ENCODE measurements at regions not wholly inside any gene's neighbourhood (a gene's known extent, or its start where the extent isn't known, plus 50 kb on each side); places are given as distances from the start of the nearest gene placed in this dataset.

GRCh38 chr5:168046163-168046562, 245.3 kb upstream of the WWC1 start:
- Histone ChIP-seq H4K20me1 (ENCODE audit: insufficient read depth, low read length) (no peaks in the 10 kb centered on the region), H3K36me3 (ENCODE audit: insufficient read depth, low read length) (no peaks in the 10 kb centered on the region), H3K9me3 (ENCODE audit: low read length) (no peaks in the 10 kb centered on the region), H3K9me2 (ENCODE audit: insufficient read depth, low read length) (no peaks in the 10 kb centered on the region), H3K4me1 (ENCODE audit: insufficient read depth, low read length, poor library complexity, severe bottlenecking) (no peaks in the 10 kb centered on the region), H3K79me2 (ENCODE audit: insufficient read depth, low read depth, low read length) (no peaks in the 10 kb centered on the region), H3K4me2 (ENCODE audit: low read length) (no peak overlapping the region), H3K4me3 (ENCODE audit: low read depth, low read length, poor library complexity, severe bottlenecking) (no peak overlapping the region), H3K27ac (ENCODE audit: low read depth, low read length, poor library complexity, severe bottlenecking) (no peak overlapping the region), H2AFZ (ENCODE audit: low read length) (no peak overlapping the region)
- POLR2A ChIA-PET, result interaction anchor here (0.6 to 1.6 kb wide), 2 partner anchors 9 to 94 kb away, joined by 3 read pairs; no protein-coding TSS in a partner anchor
- no TSS peak for BruUV-seq (replicated peaks)
- DNase-seq (ENCODE audit: low spot score), result no peak
- CTCF ChIA-PET (ENCODE audit: unreplicated experiment), result no interaction called here
- TF ChIP-seq CTCF (conservative IDR thresholded peaks at IDR 0.05; ENCODE audit: low read length), result no peak
- no peak for TF ChIP-seq EZH2phosphoT487 (IDR thresholded peaks at IDR 0.05; ENCODE audit: borderline replicate concordance, low read depth, low read length)
- intact Hi-C loops (cut with micrococcal nuclease; ENCODE audit: unreplicated experiment), result loop anchor here (5.0 kb wide), 1 partner anchor 324 kb away; no protein-coding TSS in a partner anchor

- DNase-seq (ENCODE audit: low spot score), result peak; percentile 16
- ChIA-PET CTCF (ENCODE audit: unreplicated experiment) (no interaction called here), POLR2A (interaction anchor here (1.6 kb wide), 1 partner anchor 10 kb away, joined by 3 read pairs; no protein-coding TSS in a partner anchor)
- no TSS peak for BruUV-seq (replicated peaks)
- Histone ChIP-seq H3K27ac (ENCODE audit: low read depth, low read length, poor library complexity, severe bottlenecking) (no peak overlapping the region), H4K20me1 (ENCODE audit: insufficient read depth, low read length) (no peaks in the 10 kb centered on the region), H3K36me3 (ENCODE audit: insufficient read depth, low read length) (no peaks in the 10 kb centered on the region), H3K4me2 (ENCODE audit: low read length) (no peak overlapping the region), H3K4me1 (ENCODE audit: insufficient read depth, low read length, poor library complexity, severe bottlenecking) (no peaks in the 10 kb centered on the region), H3K4me3 (ENCODE audit: low read depth, low read length, poor library complexity, severe bottlenecking) (no peak overlapping the region), H3K9me2 (ENCODE audit: insufficient read depth, low read length) (no peaks in the 10 kb centered on the region), H3K79me2 (ENCODE audit: insufficient read depth, low read depth, low read length) (no peaks in the 10 kb centered on the region), H2AFZ (ENCODE audit: low read length) (no peak overlapping the region), H3K9me3 (ENCODE audit: low read length) (no peaks in the 10 kb centered on the region)
- intact Hi-C loops (cut with micrococcal nuclease; ENCODE audit: unreplicated experiment), result loop anchor here (5.0 kb wide), 1 partner anchor 325 kb away; no protein-coding TSS in a partner anchor
- TF ChIP-seq CTCF (conservative IDR thresholded peaks at IDR 0.05; ENCODE audit: low read length) (peak; percentile 64), EZH2phosphoT487 (IDR thresholded peaks at IDR 0.05; ENCODE audit: borderline replicate concordance, low read depth, low read length) (no peak)
These were observed 244.3 kb upstream of the WWC1 start for GRCh38 chr5:168047043-168047668.

DNA sequence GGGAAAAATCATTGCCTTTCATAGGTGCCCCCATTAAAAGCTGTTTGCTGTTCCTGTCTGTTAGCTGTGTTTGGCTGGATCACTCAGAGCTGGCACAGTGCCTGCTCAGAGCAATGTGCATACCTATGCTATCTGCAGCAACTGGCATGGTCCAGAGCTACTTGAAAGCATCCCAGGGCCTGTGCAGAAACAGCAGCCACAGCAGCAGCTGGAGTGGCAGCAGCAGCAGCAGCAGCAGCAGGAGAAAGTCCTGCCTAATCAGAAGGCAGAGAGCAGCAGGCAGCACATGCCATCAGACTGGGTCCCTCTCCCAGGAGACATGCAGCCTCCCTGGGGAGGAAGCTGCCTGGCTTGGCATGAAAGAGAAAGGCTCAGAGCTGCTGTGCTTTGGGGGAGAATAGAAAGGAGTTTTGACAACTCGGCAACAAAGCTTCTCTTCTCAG, 243.8 kb upstream of the WWC1 start:
- no peak for DNase-seq (ENCODE audit: low spot score)
- 0 out of 2 replicates have a peak, but pooled peaks have one; percentile 2 for TF ChIP-seq CTCF (conservative IDR thresholded peaks at IDR 0.05; ENCODE audit: low read length)
- no peak for TF ChIP-seq EZH2phosphoT487 (IDR thresholded peaks at IDR 0.05; ENCODE audit: borderline replicate concordance, low read depth, low read length)
- Histone ChIP-seq H3K4me3 (ENCODE audit: low read depth, low read length, poor library complexity, severe bottlenecking) (no peak overlapping the region), H3K4me2 (ENCODE audit: low read length) (no peak overlapping the region), H4K20me1 (ENCODE audit: insufficient read depth, low read length) (no peaks in the 10 kb centered on the region), H3K9me3 (ENCODE audit: low read length) (no peaks in the 10 kb centered on the region), H3K27ac (ENCODE audit: low read depth, low read length, poor library complexity, severe bottlenecking) (no peak overlapping the region), H3K79me2 (ENCODE audit: insufficient read depth, low read depth, low read length) (no peaks in the 10 kb centered on the region), H3K4me1 (ENCODE audit: insufficient read depth, low read length, poor library complexity, severe bottlenecking) (no peaks in the 10 kb centered on the region), H2AFZ (ENCODE audit: low read length) (no peak overlapping the region), H3K9me2 (ENCODE audit: insufficient read depth, low read length) (no peaks in the 10 kb centered on the region), H3K36me3 (ENCODE audit: insufficient read depth, low read length) (no peaks in the 10 kb centered on the region)
- intact Hi-C loops (cut with micrococcal nuclease; ENCODE audit: unreplicated experiment), result loop anchor here (5.0 kb wide), 1 partner anchor 325 kb away; no protein-coding TSS in a partner anchor
- no TSS peak for BruUV-seq (replicated peaks)
- CTCF ChIA-PET (ENCODE audit: unreplicated experiment), result no interaction called here
- POLR2A ChIA-PET, result interaction anchor here (1.6 kb wide), 1 partner anchor 11 kb away, joined by 3 read pairs; no protein-coding TSS in a partner anchor
